22Rv1 (cell line): ENCODE measurements at regions not wholly inside any gene's neighbourhood (a gene's known extent, or its start where the extent isn't known, plus 50 kb on each side); places are given as distances from the start of the nearest gene placed in this dataset.

Source experiments
- H3K27ac ChIP-seq: fragments of 450-650 bp; 2 replicates; pipeline ENCODE4 v1.5.1; 2017
- CTCF ChIP-seq: fragments of 450-650 bp; IDR thresholded peaks from 2 replicates; pipeline ENCODE4 v1.5.1; 2017; ENCODE audit warnings: mild to moderate bottlenecking
- ZFX ChIP-seq: fragments of 450-650 bp; IDR thresholded peaks from 2 replicates; pipeline ENCODE4 v1.6.1; 2017; ENCODE audit warnings: antibody characterized with exemption, borderline replicate concordance

- no peak overlapping the region for H3K27ac ChIP-seq
- TF ChIP-seq CTCF (no peak), ZFX (no peak)
Observed at GRCh38 chr21:35648512-35648911, 411.8 kb downstream of the SETD4 start.

GRCh38 chr21:35646606-35647005 is 413.7 kb downstream of the SETD4 start:
- H3K27ac ChIP-seq: no peak overlapping the region
- TF ChIP-seq ZFX (no peak), CTCF (no peak)

GRCh38 chr21:35645991-35646390 is 414.3 kb downstream of the SETD4 start:
- no peak overlapping the region for H3K27ac ChIP-seq
- TF ChIP-seq ZFX: no peak
- TF ChIP-seq CTCF: no peak

GRCh38 chr21:35644523-35644922 is 415.8 kb downstream of the SETD4 start:
- TF ChIP-seq ZFX (no peak), CTCF (no peak)

GRCh38 chr21:35643176-35643575 is 417.1 kb downstream of the SETD4 start:
- H3K27ac ChIP-seq: no peak overlapping the region
- no peak for TF ChIP-seq CTCF
- no peak for TF ChIP-seq ZFX

More at GRCh38 chr21:35644523-35644922, 415.8 kb downstream of the SETD4 start:
- H3K27ac ChIP-seq: no peak overlapping the region

- TF ChIP-seq CTCF (no peak), ZFX (no peak)
- H3K27ac ChIP-seq: no peak overlapping the region
Observed at GRCh38 chr21:35641271-35642016, 418.9 kb downstream of the SETD4 start.

GRCh38 chr21:35637431-35637830 is 422.9 kb downstream of the SETD4 start:
- H3K27ac ChIP-seq: no peak overlapping the region
- no peak for TF ChIP-seq ZFX
- TF ChIP-seq CTCF: no peak
